22Rv1 (cell line): ENCODE measurements at regions not wholly inside any gene's neighbourhood (a gene's known extent, or its start where the extent isn't known, plus 50 kb on each side); places are given as distances from the start of the nearest gene placed in this dataset.

ENCODE experiments used
- H3K27ac ChIP-seq: fragments of 450-650 bp; 2 replicates; pipeline ENCODE4 v1.5.1; 2017
- ZFX ChIP-seq: fragments of 450-650 bp; IDR thresholded peaks from 2 replicates; pipeline ENCODE4 v1.6.1; 2017; ENCODE audit warnings: antibody characterized with exemption, borderline replicate concordance
- TF ChIP-seq, protein P1 (sequence below): fragments of 450-650 bp; IDR thresholded peaks from 2 replicates; pipeline ENCODE4 v1.5.1; 2017; ENCODE audit warnings: mild to moderate bottlenecking

DNA sequence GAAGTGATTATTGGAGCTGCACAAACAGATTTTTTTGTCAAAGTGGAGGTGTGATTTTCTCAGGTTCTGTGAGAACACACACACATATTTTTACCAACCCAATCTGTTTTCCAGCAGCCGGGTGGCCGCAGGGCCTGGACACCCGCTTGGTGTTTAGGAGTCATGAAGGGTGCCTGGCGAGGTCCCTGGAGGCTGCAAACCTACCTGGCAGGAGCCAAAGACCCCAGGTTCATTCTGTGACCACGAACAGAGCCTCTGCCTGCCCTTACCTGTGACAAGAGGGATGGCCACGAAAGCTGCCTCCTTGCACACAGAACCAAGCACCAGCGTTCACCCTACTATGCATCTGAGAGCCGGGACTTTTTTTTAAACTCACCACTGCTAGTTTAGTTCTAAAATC is 64.3 kb upstream of the ID2 start:
- TF ChIP-seq ZFX: no peak
- TF ChIP-seq, protein P1, sequence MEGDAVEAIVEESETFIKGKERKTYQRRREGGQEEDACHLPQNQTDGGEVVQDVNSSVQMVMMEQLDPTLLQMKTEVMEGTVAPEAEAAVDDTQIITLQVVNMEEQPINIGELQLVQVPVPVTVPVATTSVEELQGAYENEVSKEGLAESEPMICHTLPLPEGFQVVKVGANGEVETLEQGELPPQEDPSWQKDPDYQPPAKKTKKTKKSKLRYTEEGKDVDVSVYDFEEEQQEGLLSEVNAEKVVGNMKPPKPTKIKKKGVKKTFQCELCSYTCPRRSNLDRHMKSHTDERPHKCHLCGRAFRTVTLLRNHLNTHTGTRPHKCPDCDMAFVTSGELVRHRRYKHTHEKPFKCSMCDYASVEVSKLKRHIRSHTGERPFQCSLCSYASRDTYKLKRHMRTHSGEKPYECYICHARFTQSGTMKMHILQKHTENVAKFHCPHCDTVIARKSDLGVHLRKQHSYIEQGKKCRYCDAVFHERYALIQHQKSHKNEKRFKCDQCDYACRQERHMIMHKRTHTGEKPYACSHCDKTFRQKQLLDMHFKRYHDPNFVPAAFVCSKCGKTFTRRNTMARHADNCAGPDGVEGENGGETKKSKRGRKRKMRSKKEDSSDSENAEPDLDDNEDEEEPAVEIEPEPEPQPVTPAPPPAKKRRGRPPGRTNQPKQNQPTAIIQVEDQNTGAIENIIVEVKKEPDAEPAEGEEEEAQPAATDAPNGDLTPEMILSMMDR: no peak
- H3K27ac ChIP-seq: no peak overlapping the region

DNA sequence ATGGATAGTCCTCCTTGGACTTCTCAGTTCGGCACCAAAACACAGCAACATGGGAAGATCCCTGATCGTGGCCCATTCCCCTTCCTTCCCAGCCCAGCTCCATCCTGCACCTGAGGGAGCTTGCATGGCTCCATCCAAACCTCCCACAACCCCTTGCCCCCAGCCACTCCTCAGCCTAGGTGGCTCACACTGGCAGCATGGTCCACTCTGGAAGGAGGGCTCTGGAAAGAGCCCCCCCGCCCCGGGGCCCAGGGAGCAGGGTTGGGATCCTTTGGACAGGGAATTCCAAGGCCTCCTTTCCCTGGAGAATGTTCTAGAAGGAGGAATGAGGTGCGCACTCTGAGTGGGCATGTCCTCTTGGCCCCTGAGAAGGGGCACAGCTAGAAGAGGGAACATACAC is 62.8 kb upstream of the ID2 start:
- TF ChIP-seq, protein P1: no peak
- no peak for TF ChIP-seq ZFX
- no peak overlapping the region for H3K27ac ChIP-seq

DNA sequence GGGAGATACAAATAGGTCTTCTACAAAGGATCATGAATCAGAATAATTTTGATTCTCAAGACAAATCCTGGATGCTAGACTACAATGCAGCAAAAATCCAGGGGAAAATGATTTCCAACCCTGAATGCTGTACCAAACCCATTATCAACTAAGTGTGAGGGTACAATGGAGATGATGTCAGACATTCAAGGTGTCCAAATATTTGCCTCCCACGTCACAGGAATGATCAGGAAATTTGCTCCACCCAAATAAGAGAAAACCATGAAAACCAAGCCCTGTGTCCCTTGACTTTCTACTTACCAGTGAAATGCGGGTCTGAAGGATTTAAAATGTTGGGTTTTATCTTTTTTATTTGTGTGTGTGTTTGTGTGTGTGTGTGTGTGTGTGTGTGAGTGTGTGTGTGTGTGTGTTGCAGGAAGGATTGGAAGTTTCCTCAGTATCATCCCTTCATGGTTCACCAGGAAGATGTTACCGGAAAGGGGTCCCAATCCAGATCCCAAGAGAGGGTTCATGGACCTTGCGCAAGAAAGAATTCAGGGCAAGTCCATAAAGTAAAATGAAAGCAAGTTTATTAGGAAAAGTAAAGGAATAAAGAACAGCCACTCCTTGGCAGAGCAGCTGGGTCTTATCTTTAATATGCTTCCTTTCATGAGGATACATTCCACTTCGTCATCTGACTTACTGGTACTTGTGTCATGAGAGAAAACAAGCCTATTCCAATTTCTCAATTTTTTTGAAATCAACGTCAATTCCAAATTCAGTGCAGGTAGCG is 61.1 kb upstream of the ID2 start:
- TF ChIP-seq, protein P1: no peak
- no peak for TF ChIP-seq ZFX
- H3K27ac ChIP-seq: no peak overlapping the region

DNA sequence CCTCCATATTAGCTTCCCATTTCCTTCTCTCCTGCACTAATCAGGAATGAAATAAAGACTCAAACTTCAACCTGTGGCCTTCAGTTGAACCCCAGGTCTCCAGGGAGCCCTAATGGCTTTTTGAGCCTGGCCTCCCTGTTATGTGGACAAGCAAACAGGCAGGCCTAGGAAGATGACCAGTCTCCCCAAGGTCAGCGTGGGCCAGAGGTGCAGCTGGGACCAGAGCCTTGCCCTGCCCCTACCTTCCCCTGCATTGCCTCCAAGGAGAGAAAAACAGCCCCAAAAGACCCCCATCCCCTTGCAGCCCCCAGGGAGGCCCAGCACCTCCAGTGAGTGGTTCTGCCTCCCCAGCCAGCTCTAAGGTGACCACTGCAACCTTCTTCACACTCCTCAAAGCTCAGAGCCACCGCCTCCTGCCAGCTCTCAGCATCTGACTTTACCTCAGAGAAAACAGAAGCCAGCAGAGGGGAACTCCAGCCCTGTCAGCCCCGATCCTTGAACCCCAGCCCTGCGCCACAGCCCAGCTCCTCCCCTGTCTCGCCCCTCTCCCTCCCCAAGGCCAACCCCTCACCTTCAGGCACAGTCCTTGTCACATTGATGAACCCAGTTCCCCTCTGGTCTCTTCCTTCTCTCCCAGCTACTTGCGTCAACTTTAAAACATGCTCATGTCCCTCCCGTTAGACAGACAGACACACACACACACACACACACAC is 59.5 kb upstream of the ID2 start:
- no peak for TF ChIP-seq ZFX
- TF ChIP-seq, protein P1: no peak
- H3K27ac ChIP-seq: no peak overlapping the region

DNA sequence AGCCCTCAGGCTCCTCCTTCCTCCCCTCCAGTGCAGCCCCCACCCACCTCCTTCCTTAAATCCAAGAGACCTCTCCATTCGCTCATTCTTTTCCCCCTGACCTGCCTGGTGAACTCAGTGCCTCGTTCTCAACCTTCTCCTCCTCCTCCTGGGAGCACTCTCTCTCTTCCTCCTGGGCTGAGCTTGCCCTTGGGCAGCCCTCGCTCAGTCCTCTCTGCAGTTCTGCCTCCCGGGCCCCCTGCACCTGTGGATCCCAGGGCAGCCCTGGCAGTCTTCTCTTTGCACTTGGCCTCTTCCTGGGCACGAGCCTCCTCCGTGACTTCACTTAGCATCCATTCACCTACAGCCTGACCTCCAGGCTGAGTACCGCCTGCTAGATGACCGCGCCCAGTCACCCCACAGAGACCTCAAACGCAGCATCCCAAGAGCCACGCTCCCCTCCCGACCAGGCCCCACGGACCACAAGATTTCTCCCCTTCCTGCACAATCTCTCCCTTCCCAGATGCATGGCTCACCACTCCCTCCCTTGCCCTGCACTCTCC is 58.9 kb upstream of the ID2 start:
- TF ChIP-seq ZFX: no peak
- TF ChIP-seq, protein P1: no peak
- H3K27ac ChIP-seq: no peak overlapping the region

DNA sequence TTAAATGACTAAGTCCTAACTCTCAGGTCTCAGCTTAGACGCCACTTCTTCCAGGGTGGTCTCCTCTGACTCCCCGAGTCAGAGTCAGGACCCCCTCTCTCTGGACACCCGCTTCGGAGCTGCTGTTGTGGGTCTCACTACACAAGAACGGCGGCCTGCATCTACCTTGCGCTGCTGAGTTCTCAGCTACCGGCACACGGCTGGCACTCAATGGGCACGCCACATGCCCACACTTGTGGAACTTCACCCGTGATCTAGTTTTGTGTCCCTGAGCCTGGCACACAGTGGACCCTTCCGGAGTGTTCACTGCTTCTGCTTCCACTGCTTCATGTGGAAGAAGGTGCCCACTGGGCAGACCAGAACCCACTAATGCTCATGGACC is 58.3 kb upstream of the ID2 start:
- TF ChIP-seq ZFX: no peak
- TF ChIP-seq, protein P1: no peak
- no peak overlapping the region for H3K27ac ChIP-seq
